Left renal cortex interstitium (tissue), 4 donors: ENCODE measurements at regions not wholly inside any gene's neighbourhood (a gene's known extent, or its start where the extent isn't known, plus 50 kb on each side); places are given as distances from the start of the nearest gene placed in this dataset.
A peak's percentile ranks its signal among the peaks of the same experiment; 100 is the strongest.

Experiments used
- DNase-seq, 4 donors: peaks; one replicate each; pipeline ENCODE4 v3.0.0-alpha.2; 2013; ENCODE audit warnings: low read depth in 4 of 4, low spot score in 2 of 4, missing footprints in 1 of 4

DNA sequence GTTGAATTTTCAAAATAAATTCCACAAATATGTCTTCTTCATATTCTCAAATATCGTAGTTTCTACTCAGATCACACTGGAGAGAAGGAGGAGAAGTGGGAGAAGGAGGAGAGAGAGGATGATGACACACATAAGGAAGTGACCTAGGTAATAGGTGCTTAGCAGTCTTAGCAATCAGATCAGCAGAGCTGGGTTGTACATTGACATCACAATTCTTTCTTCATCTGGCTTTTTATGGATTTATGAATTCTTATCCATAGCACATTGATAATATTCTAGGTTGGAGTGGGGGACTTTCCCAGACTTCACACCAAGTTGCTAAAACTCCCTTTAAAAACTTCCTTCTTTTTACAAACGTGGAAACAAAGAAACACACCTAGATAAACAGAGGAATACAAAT lies 86.9 kb downstream of the FGF9 start:
- DNase-seq = no peak

GRCh38 chr13:21758441-21758840 lies 87.6 kb downstream of the FGF9 start:
- no peak for DNase-seq

DNA sequence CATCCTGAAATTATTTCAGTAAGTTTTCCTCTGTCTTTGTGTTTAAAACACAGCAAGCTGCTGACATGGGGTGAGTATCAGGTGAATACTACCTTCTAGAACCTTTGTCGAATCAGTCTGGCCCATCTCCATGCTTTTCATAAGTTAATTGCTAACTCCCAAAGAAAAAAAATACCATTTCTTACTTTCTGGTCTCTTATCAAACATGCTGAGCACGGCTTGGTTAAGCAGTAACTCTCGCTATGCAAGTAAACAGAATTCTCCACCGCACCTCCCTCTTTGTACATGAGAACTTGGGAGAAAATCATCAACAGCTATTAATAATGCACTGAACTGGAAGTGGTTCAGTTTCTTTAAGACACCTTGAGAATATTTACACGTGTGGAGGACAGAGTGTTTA lies 88.6 kb downstream of the FGF9 start:
- peak in 3 of 4 donors; percentile 4 to 28 (median 7) for DNase-seq

- no peak for DNase-seq
These were observed 89.0 kb downstream of the FGF9 start for GRCh38 chr13:21759911-21760310.

DNA sequence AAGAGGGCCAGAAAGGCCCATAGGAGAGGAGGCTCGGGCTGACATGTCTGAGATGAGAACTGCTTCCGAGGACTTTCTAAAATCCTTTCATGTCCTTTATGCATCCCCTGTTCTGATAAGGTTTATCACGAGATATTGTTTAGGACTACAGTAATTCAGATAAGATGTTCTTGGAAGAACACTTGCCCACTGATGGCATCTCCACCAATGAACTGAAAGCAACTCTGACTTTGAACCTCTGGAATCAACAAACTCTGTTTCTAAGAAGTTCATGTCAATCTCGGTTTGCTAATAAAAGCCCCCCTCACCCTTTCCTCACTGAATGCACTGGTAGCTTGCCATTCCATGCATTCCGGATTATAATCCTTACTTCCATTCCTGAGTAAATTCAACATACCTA lies 90.9 kb downstream of the FGF9 start:
- no peak for DNase-seq

DNA sequence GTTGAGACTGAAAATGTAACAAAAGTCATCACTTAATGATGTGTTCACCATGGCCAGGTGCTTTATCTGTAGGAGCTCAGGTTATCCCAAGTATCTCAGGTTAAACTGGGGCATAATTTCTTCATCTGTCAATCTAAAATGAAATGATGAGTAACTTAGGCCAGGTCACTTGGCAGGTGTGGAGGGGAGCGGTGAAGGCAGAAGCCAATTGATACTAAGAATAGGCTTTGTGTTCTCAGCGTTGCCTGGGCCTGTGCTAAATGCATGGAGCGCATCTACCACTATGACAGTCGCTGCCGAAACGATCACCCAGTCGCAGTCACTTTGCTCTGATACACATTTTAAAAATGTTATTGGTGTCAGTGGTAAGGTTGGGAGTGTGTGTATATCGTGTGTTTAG lies 91.6 kb downstream of the FGF9 start:
- DNase-seq = no peak

DNA sequence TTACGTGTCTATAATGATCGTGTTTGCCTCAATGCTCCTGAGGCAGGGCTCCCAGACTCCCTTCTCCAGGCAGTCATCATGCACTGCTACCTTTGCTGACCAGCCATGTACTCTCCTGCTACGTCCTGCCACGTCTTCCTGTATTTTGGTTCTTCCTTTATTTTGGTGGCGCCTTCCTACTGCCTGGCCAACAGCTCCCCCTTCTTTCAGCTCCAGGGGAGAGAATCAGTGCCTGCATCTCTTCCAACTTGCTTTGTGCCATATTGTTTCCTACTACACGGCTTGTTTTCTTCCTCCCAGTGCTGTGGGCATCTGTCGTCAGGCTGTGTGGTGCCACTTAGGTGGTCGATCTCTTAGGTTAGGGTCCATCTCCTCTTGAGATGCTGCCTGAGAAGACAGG lies 96.2 kb downstream of the FGF9 start:
- no peak for DNase-seq

DNA sequence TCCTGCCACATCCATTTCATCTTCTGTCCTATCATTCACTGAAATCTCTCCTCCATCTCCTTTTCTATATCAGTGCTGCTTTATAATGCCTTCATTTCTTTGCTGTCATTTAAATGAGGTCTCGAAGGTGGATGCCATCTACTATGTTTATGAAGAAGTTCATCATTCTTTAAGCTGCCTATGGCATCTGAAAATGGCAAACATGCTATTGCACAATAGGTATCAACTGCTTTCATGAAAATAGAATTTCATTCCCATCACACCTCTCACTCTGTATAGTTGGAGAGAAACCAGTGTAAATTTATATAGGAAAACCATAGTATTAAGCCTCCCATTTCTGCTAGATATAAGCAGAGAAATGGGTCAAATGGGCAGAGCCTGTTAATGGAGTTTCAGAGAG lies 100.2 kb downstream of the FGF9 start:
- no peak for DNase-seq

GRCh38 chr13:21777166-21777565 lies 106.3 kb downstream of the FGF9 start:
- DNase-seq = no peak

DNA sequence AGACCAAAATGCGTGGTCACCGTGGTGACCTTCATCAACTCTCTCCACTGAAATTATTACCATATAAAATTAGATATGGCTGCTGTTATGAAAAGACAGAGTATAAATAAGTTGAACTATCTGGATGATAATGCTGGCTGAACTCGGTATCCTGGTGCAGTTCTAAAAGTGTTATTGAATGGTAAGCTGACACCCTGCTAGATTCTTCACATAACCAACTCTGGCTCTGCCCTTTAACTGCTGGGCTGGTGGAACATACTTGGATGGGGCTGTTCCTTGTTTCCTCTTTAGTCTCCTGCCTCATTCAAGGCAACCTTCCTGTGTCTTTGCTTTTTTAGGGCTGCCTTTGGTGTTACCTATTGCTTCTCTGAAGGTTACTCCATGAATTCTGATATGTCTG lies 106.9 kb downstream of the FGF9 start:
- no peak for DNase-seq

DNA sequence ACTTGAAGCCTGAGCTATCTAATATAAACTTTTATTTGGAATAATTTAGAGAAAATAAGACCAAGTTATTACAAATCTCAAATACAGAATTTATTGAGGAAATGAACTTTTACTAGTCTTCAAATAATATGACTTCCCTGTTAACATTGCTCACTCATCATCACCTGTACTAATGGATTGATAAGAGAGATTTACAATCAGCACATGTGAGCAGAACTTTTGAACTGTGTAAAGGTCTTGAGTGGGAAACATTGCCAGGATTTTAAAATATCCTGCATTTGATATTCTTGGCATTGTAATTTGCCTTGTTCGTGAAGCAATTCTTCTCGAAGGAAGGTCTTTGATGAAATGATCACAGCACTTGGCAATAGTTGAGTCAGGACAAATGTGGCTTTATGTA lies 111.9 kb downstream of the FGF9 start:
- DNase-seq = no peak

- no peak for DNase-seq
These were observed 115.1 kb downstream of the FGF9 start for GRCh38 chr13:21785990-21786389.

- no peak for DNase-seq
These were observed 125.2 kb downstream of the FGF9 start for GRCh38 chr13:21796066-21796465.

GRCh38 chr13:21796775-21797514 lies 126.1 kb downstream of the FGF9 start:
- DNase-seq = no peak

GRCh38 chr13:21797736-21798135 lies 126.9 kb downstream of the FGF9 start:
- DNase-seq = no peak

DNA sequence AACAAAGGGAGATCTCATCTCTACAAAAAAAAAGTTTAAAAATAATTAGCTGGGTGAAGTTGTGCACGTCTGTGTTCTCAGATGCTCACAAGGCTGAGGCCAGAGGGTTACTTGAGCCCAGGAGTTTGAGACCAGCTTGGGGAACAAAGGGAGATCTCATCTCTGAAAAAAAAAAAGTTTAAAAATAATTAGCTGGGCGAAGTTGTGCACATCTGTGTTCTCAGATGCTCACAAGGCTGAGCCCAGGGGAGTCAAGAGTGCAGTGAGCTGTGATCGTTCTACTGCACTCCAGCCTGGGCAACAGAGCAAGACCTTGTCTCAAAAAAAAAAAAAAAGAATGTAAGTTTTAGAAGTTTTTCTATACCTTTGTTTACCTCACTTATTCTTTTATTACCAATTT lies 127.3 kb downstream of the FGF9 start:
- no peak for DNase-seq

DNA sequence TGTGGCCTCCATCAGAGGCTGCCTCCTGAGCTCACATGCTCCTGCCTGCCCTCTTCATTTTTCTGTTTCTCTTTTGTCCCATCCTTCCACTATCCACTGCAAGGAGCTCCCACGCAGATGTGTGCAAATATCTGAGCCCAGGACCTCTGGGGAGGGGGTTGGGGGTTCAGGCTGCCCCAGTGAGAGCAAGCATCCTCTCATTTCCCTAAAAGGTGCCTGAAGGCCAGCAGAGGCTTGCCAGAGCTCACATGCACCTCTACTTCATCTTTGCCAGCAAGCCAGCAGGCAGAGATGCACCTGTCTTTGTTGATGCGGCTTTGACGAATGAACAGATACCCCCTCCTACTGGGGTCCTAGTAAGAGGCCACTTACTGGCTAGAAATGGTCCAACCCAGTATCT lies 128.8 kb downstream of the FGF9 start:
- no peak for DNase-seq

GRCh38 chr13:21800837-21801616 lies 130.2 kb downstream of the FGF9 start:
- no peak for DNase-seq

DNA sequence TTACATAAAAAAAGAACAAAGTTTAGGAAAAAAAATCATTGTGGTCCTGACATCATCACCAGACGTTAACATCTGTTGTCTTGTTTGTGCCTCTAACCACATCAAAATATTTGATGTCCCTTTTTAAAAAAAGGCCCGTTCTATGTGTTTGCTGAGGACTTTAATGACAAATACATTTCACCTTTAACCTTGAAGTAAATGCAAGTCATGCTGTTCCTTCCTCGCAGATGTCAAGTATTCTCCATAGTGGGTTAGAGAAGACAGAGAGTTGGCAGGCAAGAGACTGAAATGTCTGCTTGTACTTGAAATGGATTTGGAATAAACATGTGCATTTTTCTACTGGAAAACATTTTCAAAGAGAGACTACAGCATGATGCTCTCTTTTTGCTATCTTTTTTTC lies 134.9 kb downstream of the FGF9 start:
- DNase-seq = no peak

- DNase-seq = peak in 1 of 4 donors; percentile 52
These were observed 141.3 kb downstream of the FGF9 start for GRCh38 chr13:21812192-21812626.

GRCh38 chr13:21813110-21813509 lies 142.2 kb downstream of the FGF9 start:
- no peak for DNase-seq

DNA sequence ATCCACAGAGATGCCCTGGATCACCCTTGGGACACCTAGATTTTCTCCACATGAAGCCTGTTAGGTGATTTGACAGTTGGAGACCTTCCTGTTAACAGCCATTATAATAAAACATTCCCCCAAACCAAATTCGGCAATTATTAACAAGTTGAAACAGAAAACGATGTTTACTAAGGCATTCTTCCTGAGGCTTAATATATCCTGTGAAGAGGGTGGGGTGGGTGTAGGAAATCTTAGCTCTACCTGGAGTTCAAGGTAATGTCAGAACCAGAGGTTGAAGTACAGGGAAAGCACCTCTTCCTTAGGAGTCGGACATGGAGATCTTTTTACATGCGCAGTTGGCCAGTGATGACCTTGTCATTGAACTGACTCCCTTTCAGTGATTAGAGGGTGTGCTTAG lies 143.0 kb downstream of the FGF9 start:
- DNase-seq = no peak
